ENCODE measurements at regions not wholly inside any gene's neighbourhood (a gene's known extent, or its start where the extent isn't known, plus 50 kb on each side); places are given as distances from the start of the nearest gene placed in this dataset.

GRCh38 chr3:1036207-1036826 lies 56.5 kb upstream of the CNTN6 start:
- Mint-ChIP-seq H3K36me3 (ENCODE audit: insufficient read depth) (no peaks in the 10 kb centered on the region), H3K9me3 (ENCODE audit: low read depth) (peaks cover 20% of the 10 kb centered on the region), H3K27ac (no peak overlapping the region), H3K27me3 (peaks cover 12% of the 10 kb centered on the region), H3K4me1 (ENCODE audit: low read depth) (no peaks in the 10 kb centered on the region), H3K4me3 (ENCODE audit: low read depth) (no peak overlapping the region)
- no peak for DNase-seq (ENCODE audit: low spot score, unreplicated experiment)
- no peak for TF ChIP-seq CTCF (IDR thresholded peaks at IDR 0.05; ENCODE audit: unreplicated experiment)

- Mint-ChIP-seq H3K36me3 (ENCODE audit: insufficient read depth) (no peaks in the 10 kb centered on the region), H3K9me3 (ENCODE audit: low read depth) (peaks cover 21% of the 10 kb centered on the region), H3K4me1 (ENCODE audit: low read depth) (no peaks in the 10 kb centered on the region), H3K27ac (no peak overlapping the region), H3K4me3 (ENCODE audit: low read depth) (no peak overlapping the region), H3K27me3 (peaks cover 12% of the 10 kb centered on the region)
- no peak for TF ChIP-seq CTCF (IDR thresholded peaks at IDR 0.05; ENCODE audit: unreplicated experiment)
- DNase-seq (ENCODE audit: low spot score, unreplicated experiment), result no peak
Measured at GRCh38 chr3:1037631-1038030, 55.2 kb upstream of the CNTN6 start.

All from progenitor cell of endocrine pancreas (in vitro differentiated cells).